ENCODE measurements at regions not wholly inside any gene's neighbourhood (a gene's known extent, or its start where the extent isn't known, plus 50 kb on each side); places are given as distances from the start of the nearest gene placed in this dataset.

- TF ChIP-seq CTCF (IDR thresholded peaks at IDR 0.05; ENCODE audit: low read length) (no peak), EZH2 (optimal IDR thresholded peaks at IDR 0.05; ENCODE audit: low read depth, low read length) (no peak), EZH2phosphoT487 (IDR thresholded peaks at IDR 0.05; ENCODE audit: low read length) (no peak)
Measured at GRCh38 chr2:167406558-167406957, 518.3 kb downstream of the XIRP2 start.

All from MM.1S (cell line).